Hepatic stellate cell (primary cell): ENCODE measurements at regions not wholly inside any gene's neighbourhood (a gene's known extent, or its start where the extent isn't known, plus 50 kb on each side); places are given as distances from the start of the nearest gene placed in this dataset.
A peak's percentile ranks its signal among the peaks of the same experiment; 100 is the strongest.

ENCODE experiments used
- DNase-seq: peaks from one replicate; pipeline ENCODE4 v3.0.0; 2011; ENCODE audit warnings: low spot score

DNA sequence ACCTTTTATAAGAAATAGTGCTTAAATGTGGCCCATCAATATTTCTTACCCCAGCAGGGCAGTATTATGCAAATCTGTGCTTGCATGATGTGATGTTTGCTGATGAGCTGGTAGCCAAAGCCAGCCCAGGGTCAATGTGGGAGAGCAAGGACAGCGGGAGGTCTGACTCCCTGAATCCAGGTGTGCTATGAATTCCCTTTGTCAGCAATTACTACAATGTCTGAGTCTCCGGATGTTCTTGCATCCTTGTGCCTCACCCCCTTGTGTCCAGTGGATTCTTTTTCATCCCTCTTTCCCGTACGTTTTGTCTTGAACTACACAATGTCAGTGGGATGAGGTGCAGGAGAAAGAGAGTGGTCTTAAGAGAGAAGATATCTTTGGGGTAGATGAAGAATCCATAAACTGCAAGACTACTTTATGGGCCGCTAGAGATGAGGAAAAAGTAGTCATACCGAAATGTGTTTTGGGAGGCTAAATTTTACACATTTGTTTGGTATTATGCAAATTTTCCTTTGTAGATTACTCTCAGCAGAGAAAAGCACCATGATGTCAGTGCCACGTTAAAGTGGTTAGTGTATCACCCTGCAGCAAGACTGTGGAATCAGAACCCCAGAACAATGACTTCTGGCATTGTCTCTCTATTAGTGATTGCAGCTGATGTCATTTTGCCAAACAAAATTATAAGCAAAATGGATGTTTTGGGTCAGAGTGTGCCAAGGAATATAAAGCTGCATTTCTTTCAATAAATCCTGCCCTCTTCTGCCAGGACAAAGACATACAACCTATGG lies 53.5 kb upstream of the TSHZ3 start:
- no peak for DNase-seq

DNA sequence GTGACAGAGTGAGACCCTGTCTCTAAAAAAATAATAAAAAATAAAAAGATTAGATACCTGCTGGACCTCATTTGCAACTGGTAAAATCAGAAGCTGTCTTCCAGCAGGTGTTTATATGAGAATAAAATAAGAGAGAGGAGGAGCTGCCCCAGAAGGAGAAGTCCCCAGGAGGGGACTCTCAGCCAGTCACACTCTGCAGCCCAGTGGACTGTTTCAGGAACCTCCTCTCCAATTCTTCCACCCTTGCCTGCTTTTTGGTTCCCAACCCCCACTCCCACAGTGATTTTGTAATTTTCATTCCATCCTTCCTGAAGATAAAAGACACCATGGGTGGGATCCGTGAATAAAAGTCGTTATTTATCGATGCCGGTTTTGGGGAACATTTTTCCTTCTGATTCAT lies 56.9 kb upstream of the TSHZ3 start:
- no peak for DNase-seq

DNA sequence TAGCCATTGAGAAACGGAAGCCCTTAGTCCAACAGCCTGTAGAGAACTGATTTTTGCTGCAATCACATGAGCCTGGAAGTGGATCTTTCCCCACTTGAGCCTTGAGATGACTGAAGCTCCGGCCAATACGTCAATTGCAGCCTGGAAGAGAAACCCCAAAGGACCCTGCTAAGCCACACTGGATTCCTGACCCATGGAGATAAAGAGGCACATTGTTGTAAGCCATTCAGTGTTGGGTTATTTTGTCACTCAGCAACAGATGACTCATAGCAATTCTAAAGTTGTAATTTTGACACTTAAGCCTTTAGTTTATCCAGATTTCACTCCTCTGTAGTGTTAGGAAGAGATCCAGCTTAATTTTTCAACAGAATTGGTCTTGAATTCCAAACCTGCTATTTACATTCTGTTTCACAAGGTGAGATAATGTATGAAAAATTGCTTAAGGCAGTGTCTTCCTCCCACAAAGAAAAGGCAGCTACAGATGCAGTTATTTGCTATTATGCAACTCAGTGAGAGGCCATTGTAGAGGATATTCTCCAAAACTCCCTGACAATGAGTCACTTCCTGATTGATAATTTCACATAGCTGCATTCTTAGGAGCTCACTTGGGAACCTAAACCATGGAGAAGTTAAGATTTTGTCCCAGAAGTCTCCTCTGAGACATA lies 59.4 kb upstream of the TSHZ3 start:
- peak; percentile 62 for DNase-seq

DNA sequence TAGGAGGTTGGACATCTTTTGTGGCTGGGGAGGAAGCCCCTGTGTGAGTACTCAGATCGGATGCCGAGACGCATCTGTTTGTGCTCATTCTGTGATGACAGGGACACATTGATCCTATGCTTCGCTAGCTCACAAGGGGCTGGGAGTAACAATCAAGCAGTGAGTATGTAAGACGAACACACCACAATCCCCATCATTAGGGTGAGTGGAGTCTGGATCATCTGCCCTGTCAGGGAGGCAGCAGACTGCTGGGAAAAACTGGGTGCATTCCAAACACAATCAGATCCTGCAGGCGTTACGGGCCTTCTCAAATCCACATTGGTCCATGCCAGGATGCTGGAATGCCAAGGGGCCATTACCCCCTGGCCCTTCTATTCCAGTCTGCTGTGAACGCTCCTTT lies 64.1 kb upstream of the TSHZ3 start:
- no peak for DNase-seq

DNA sequence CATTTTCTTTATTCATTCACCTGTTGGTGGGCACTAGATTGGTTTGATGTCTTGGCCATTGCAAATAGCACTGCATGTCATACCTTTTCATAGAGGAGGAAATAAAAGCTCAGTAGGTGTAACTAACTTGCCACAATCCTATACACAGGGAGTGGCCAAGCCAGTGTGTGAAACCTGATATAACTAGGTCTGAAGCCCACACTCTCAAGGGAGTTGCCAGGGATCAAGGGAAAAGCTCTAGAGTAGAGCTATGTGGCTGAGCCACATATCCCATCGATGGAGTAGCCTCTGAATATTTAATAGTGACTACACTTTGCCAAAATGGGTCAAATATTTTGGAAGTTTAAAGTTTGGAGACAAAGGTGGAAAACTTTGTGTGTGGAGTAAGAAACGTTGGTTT lies 66.1 kb upstream of the TSHZ3 start:
- no peak for DNase-seq

DNA sequence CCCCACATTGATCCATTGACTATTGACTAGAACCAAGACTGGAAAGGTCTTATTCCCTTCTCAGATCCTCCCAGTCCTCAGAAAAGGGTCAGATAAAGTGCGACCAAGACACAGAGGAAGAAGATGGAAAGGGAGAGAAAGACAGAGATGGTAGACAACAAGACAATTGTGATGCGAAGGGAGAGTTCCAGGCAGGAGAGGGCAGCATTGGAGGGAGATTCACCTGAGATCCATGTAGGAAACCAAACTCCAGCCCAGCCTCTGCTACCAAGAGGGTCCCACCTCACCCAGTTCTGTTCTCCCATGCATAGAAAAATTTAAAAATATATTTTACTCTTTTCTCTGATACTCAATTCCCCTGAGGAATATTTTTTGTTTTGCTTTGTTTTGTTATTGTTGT lies 67.3 kb upstream of the TSHZ3 start:
- no peak for DNase-seq

DNA sequence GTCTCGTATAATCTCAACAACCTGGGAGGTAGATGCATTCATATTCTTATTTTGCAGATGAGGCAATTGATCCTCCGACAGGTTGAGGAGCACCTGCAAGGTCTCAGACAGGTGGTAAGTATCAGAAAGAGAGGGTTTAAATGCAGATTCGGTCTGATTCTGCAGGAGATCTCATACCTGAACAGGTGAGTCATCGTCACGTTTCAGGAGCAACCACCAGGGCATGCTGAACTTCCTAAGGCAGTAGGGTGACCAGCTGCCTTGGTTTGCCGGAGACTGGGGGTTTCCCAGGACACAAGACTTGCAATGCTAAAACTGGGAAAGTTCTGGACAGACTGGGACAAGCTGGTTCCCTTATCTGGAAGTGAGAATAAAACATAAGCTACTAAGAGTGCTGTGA lies 68.8 kb upstream of the TSHZ3 start:
- DNase-seq: no peak

DNA sequence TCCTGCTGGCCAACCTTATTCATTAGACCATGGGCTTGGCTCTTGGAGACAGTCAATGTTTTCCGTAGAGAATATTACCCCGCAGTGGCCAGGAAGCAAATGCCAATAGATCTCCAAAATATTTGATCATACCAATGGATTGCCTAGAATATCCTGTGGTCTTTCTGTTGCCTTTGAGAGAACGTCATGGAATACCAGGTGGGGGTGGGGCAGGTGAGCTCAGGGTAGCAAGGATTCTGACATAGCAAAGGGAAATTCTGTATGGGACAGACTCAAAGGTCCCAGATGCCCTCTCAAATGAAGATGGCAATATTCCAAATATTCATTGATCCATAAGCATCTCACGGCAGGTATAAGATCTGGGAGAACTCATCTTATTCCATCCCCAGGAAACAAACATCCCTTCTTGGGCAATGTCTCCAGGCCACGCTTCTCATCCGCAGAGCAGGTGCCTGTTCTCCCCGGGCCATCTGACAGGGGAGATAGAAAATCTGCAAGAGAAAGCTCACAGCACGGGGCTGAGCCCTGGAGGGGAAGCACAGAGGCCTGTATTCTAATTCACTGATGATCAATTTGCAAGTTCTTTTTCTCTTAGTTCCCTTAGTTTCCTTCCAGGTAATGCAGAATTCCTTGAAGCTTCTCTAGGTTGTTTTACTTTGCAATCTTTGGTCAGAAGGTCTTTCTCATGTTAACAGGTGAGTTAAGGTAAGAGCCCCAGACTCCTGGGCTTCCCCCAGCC lies 69.6 kb upstream of the TSHZ3 start:
- no peak for DNase-seq

DNA sequence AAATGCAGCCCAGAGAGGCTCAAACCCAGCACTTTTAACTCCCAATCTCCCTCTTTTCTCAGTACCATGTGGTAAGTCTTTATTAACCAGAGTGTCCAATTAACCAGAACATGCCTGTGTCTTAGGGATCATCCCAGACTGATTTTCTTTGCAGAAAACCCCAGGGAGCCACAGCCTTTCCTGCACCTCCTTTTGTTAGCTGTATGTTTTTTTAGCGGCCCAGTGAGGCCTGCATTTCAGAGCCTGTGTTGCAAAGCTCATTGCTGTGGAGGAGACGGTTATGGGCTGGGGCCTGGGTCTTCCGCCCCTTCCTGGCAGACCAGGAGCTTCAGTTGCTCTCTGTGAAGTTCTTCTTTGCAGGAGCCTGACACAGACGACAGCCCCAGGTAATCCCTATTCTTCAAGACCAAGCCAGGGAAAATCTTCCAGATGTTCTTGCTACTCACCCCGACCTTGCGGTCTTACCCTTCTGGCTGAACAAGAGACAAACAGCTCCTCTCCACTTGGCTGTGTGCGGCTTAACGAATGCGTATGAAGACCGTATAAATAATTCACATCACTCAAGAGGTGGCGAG lies 70.7 kb upstream of the TSHZ3 start:
- DNase-seq: no peak

DNA sequence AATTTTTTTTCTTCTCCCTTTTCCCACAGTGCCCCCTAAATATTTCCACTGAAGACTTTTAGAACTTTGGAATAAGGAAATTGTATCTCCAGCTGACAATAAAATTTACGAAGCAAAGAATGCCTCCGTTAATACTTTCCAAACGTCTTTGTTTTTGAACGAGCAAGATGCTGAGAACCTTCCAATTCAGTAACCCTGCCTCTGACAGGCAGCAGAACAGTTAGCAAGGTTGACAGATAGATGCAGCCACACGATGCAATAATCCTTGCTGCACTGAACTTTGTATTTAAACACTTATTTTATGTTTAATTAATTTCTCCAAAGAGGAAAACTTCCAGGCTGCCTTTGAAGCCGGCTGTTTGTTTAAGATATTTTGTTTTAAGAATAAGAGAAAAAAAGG lies 71.8 kb upstream of the TSHZ3 start:
- DNase-seq: no peak

DNA sequence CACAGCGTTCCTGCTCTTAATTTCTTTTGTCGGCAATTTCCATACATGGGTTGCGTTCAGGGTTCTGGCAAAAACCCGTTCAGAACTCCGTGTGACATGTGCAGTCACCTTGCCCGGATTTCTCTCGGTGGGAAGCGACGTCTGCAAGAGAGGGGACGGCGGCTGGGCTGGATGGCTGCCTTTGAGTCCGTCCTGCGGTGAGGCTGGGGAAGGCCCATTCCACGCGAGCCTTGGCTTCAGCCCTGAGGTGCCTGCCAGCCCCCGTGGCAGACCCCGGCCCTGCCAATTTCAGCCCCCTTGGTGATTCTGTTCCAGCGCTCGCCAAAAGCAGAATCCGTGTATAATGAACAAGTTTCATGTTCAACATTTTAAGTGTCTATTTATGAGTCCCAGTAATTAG lies 72.6 kb upstream of the TSHZ3 start:
- DNase-seq: no peak

DNA sequence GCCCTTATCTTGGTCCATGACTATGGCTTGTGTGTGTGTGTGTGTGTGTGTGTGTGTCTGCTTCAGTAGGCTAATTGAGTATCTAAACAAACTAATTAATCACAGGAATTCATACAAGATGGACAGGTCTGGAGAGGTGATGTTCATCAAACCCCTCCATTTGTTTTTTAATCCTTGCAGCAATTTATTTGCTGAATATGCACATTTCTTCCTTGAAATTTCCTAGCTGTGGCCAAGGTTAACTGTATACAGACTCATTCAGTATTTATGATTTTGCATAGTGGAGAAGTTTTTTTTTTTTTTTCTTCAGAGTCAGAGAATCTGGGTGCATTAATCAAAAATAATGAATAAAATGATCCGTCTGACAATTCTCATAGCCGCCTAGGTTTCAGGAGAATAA lies 74.7 kb upstream of the TSHZ3 start:
- no peak for DNase-seq

DNA sequence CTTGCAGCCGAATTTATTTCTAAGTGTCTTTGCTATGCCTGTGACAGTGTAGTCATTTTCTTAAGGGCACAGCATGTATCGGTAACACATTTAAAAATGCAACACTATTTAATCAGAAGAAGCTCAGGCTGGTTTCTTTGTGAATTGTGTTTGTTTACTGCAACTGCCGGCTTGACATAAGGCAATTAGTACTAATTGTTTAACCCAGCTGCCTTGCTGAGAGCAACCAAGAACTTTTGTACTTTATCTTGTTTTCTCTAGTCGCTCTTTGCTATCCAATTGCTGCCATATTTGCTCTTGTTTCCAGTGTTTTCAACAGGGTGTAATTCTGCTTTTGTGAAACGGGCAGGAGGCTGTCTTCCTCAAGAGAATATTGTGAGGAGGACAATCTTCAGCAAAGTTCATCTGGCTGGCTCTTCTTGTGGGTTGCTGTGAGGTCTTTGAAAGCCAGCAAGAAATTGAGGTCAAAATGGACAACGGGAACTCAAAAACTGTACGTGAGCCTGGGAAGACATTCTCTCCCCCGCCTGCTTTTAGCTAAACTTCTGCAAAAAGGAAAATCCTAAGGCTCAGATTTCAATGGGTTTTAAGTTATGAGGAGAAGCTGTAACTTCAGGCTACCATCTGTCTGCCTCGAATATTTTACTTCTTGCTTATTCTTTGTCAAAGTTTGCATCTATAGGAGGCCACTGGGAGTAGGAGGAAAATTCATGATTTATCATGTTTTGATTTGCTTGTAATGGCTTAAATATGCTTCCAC lies 75.8 kb upstream of the TSHZ3 start:
- DNase-seq: no peak

DNA sequence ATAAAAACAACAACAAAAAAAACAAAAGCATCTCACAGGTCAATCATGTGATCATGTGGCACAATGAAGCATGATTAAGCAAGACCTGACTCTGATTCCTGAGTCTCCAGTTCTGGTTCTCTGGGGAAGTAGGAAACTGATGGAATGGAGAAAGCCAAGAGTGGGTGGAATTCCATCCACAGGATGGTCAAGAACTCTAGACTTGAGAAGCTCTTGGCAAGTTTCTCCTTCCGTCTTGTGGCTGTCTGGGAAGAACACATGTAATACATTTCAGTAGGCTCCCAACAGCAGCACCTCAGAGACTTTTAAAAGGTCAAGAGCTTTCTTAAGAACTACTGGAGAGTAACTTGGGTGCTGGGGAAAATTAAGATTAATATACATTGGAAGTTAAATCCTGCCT lies 78.6 kb upstream of the TSHZ3 start:
- DNase-seq: no peak

DNA sequence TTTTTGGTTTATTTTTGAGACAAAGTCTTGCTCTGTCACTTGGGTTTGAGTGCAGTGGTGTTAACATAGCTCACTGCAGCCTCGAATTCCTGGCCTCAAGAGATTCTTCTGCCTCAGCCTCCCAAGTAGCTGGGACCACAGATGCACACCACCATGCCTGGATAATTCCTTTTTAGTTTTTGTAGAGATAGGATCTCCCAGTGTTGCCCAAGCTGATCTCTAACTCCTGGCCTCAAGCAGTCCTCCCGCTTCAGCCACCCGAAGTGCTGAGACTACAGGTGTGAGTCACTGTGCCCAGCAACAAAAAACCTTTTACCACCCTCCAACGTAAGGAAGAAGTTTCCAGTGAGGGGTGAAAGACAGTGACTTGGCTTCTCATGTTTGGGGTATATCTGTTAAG lies 81.1 kb upstream of the TSHZ3 start:
- no peak for DNase-seq

DNA sequence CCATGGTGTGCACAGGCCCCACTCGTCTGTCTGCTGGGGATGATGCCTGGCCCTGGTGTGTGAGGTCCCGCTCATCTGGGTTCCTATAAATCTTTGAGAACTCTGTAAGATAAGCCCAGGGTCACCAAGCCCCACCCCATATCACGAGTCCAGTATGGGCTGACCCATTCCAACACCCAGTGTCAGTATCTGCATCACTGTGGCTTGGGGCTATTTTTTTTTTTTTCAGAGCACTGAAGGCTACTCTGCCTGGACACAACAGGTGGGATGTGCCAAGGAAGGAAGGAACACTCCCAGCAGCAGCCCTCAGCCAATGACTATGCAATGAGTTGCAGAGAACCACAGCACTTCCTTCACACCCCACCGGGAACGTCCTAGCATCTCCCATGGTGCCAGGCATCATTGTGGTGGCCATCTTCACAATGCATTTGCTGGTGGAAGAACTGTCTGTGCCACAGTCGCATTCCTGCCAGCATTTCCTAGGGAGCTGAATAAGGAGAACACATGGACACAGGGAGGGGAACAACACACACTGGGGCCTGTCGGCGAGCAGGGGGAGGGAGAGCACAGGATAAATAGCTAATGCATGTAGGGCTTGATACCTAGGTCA lies 83.1 kb upstream of the TSHZ3 start:
- DNase-seq: no peak

DNA sequence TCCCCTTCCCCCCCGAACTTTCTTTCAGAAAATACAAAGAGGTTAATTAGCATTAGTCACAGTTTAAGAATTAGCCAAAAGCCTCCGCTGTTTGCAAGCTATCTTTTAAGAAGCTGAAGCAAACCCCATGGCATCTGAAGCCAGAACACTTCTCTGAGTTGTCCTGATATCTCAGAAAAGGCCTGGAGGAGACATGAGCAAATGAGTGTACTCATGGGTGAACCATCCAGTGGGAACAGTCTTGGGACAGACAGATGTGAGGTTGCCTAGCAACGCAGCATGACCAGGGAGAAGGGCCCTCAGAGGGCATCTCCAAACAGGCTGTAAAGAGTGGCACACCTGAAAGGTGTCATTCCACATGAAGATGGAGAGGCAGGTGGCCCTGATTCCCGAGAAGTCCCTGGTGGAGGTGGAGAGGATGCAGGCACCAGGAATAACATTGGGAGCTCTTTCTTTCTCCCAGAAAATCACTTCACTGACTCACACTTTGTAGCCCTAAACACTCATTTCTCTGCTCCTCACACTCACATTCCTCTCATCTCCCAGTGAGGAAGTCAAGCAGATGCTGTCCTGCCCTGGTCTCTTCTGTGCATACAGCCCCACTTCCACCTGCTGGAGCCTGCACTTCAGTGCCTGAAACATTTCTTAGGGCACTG lies 87.0 kb upstream of the TSHZ3 start:
- DNase-seq: peak; percentile 20

DNA sequence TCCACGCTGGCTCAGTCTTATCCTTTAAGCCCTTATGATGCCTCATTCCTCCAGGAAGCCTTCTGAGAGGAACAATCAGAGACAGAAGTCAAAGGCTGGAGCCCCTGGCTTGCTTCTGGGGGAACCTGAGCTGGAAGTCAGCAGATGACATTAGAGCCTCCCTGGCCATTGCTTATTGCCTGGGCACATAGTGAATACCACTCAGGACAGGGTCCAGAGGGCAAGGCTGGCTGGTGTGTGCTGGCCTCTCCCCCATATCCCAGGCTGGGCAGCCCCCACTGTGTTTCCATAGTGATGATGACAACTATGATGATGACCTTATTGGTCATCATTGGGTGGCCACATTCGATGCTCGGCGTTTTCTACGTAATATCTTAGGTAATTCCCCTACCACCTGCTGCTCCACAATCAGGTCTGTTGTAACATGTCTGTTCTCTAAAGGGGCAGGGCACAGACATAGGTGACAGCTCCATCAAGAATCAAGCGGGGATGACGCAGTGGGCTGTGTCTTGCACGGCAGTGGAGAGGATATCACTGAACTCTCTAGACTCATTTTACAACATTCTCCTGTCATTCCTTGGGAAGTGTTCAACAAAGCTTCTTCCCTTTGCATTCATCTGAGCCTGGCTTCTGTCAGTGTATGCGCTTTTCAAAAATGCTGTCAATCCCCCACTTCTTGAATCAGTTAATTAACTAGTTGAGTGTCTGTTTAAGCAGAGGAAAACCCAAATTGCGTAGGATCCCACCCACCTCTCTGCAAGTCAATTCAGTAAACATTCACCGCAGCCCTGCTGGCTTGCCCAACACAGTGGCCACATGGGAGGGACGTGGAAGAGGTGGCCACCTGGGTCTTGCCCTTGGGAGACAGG lies 89.4 kb upstream of the TSHZ3 start:
- no peak for DNase-seq

DNA sequence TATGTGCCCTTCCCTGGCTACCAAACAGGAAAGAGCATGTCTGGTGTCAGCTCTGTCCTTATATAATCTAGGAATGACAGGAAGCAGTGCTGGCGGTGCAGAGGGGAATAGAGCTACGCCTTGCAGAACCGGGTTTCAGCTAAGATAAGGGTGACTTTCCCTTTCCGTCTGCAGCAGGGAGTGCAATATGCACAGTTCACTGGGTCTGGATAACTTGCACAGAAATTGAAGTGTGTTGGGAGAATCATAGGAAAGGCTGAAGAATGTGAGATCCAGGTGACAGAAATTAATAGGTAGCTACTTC lies 90.0 kb upstream of the TSHZ3 start:
- DNase-seq: no peak

DNA sequence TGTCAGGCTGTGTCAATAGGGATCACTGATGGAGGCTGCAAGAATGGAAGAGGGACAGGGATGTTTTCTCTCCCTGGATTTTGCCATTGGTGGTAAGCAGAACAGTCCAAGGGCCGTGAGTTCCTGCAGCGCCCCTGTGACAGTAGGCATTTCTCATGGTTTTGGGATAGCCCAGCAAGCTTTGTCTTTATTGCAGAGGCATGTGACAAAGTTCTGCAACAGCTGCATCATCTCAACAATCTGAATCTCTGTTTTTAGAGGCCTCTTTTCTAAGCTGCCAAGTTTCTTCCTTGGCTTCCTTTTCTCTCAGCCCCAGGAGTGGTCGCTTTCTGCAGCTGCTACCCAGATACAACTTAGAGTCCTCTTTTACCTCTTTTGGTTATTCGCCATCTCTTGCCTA lies 95.7 kb upstream of the TSHZ3 start:
- DNase-seq: no peak
